B cell (primary cell): ENCODE measurements at regions not wholly inside any gene's neighbourhood (a gene's known extent, or its start where the extent isn't known, plus 50 kb on each side); places are given as distances from the start of the nearest gene placed in this dataset.

Experiments
- ATAC-seq: fragments of 200-7000 bp; cut with Tn5 transposase; one replicate; pipeline ENCODE4 v1.10.0; 2021; ENCODE audit warnings: low read depth, mild to moderate bottlenecking, moderate number of reproducible peaks, moderate library complexity
- CTCF ChIA-PET: fragments of 350-600 bp; sonication (Branson Sonifier 250); formaldehyde crosslinking; loops from one replicate; lab custom pipeline; 2021; ENCODE audit warnings: antibody characterized with exemption, inconsistent platforms; lab: Charles Lee
- POLR2A ChIA-PET: fragments of 350-600 bp; sonication (Branson Sonifier 250); formaldehyde crosslinking; loops from one replicate; lab custom pipeline; 2021; ENCODE audit warnings: antibody characterized with exemption; lab: Charles Lee
- DNase-seq: peaks from one replicate; pipeline ENCODE4 v3.0.0; 2013
- H2AFZ ChIP-seq: 2 replicates; pipeline ENCODE4 v1.6.1; 2012; ENCODE audit warnings: mild to moderate bottlenecking, low read depth, low read length; ENCODE audit not compliant: insufficient read depth, poor library complexity, severe bottlenecking
- H3K27ac ChIP-seq, 2 donors: 1 replicate in 1 of 2; 2 replicates in 1 of 2; pipeline ENCODE4 v1.5.1; 2012 to 2013; ENCODE audit warnings: low read length in 2 of 2, mild to moderate bottlenecking in 2 of 2, moderate library complexity in 1 of 2
- H3K27me3 ChIP-seq, 4 experiments: fragments of 200-600 bp in 1 of 4; sonication (generic) in 1 of 4; replicated peaks in 1 of 4; 1 replicate in 2 of 4; 2 replicates in 2 of 4; pipeline versions ENCODE4 v1.6.1 to v1.7.0; 2013 to 2016; ENCODE audit warnings: low read length in 3 of 4, mild to moderate bottlenecking in 2 of 4, mixed read lengths in 1 of 4, moderate library complexity in 1 of 4; ENCODE audit not compliant: insufficient read depth in 4 of 4, control insufficient read depth in 3 of 4; ENCODE audit errors: control extremely low read depth in 1 of 4
- H3K36me3 ChIP-seq, 2 experiments: replicated peaks in 1 of 2; 1 replicate in 1 of 2; 2 replicates in 1 of 2; pipeline versions ENCODE4 v1.6.1 to v1.7.1; 2013; ENCODE audit warnings: low read length in 1 of 2; ENCODE audit not compliant: insufficient read depth in 2 of 2, control insufficient read depth in 1 of 2; ENCODE audit errors: control extremely low read depth in 1 of 2, extremely low read depth in 1 of 2
- H3K4me1 ChIP-seq, 2 donors: fragments of 200-600 bp in 1 of 2; sonication (generic) in 1 of 2; 1 replicate in 1 of 2; 2 replicates in 1 of 2; pipeline versions ENCODE4 v1.5.1 to v1.6.1; 2013 to 2017; ENCODE audit warnings: low read length in 2 of 2; ENCODE audit not compliant: control insufficient read depth in 2 of 2, insufficient read depth in 2 of 2
- H3K4me2 ChIP-seq: replicated peaks from 2 replicates; pipeline ENCODE3; 2012; ENCODE audit warnings: mild to moderate bottlenecking, low read depth, low read length; ENCODE audit not compliant: poor library complexity, severe bottlenecking
- H3K4me3 ChIP-seq, 5 experiments: fragments of 200-600 bp in 1 of 5; sonication (generic) in 1 of 5; 1 replicate in 3 of 5; 2 replicates in 2 of 5; pipeline versions ENCODE4 v1.5.1 to v1.7.0; 2011 to 2016; ENCODE audit warnings: low read length in 4 of 5, mild to moderate bottlenecking in 4 of 5, low read depth in 2 of 5, control low read depth in 1 of 5, moderate library complexity in 1 of 5; ENCODE audit not compliant: insufficient read depth in 1 of 5; ENCODE audit errors: control extremely low read depth in 1 of 5, extremely low read depth in 1 of 5
- H3K79me2 ChIP-seq: fragments of 200-600 bp; sonication (generic); one replicate; pipeline ENCODE4 v1.6.0; 2016; ENCODE audit warnings: low read length; ENCODE audit not compliant: control insufficient read depth, insufficient read depth
- H3K9ac ChIP-seq: fragments of 200-600 bp; sonication (generic); 2 replicates; pipeline ENCODE4 v1.6.1; 2017; ENCODE audit warnings: mild to moderate bottlenecking, low read length, moderate library complexity
- H3K9me3 ChIP-seq, 3 donors: one replicate each; pipeline versions ENCODE4 v1.6.1 to v1.7.1; 2013; ENCODE audit warnings: low read length in 2 of 3; ENCODE audit not compliant: control insufficient read depth in 2 of 3, insufficient read depth in 1 of 3; ENCODE audit errors: control extremely low read depth in 1 of 3
- H4K20me1 ChIP-seq: 2 replicates; pipeline ENCODE4 v1.6.0; 2012; ENCODE audit warnings: mild to moderate bottlenecking, low read length; ENCODE audit not compliant: insufficient read depth, control insufficient read depth, poor library complexity, severe bottlenecking
- H3K27ac Mint-ChIP-seq: one replicate; pipeline ENCODE4 v1.8.0; 2021; ENCODE audit warnings: mixed read lengths
- H3K27me3 Mint-ChIP-seq: one replicate; pipeline ENCODE4 v1.8.0; 2021; ENCODE audit warnings: mixed read lengths
- H3K4me1 Mint-ChIP-seq: one replicate; pipeline ENCODE4 v1.8.0; 2021; ENCODE audit warnings: mixed read lengths
- H3K4me3 Mint-ChIP-seq: one replicate; pipeline ENCODE4 v1.8.0; 2021; ENCODE audit warnings: mixed read lengths
- H3K9me3 Mint-ChIP-seq: one replicate; pipeline ENCODE4 v1.8.0; 2022; ENCODE audit warnings: mixed read lengths; ENCODE audit not compliant: insufficient read depth
- CTCF ChIP-seq: fragments of 200-600 bp; IDR thresholded peaks from one replicate; pipeline ENCODE4 v1.8.0; 2022; ENCODE audit warnings: antibody characterized with exemption, mild to moderate bottlenecking
- EZH2 ChIP-seq: IDR thresholded peaks from 2 replicates; pipeline ENCODE4 v1.6.1; 2012; ENCODE audit warnings: borderline replicate concordance, low read depth, mild to moderate bottlenecking, moderate library complexity, low read length; ENCODE audit not compliant: insufficient read depth, poor library complexity, severe bottlenecking
- WGBS: methylation state at CpG from one replicate; pipeline ENCODE4 v1.1.5; 2013; ENCODE audit warnings: missing lambda C conversion rate; ENCODE audit not compliant: insufficient coverage; 5-methylcytosine and 5-hydroxymethylcytosine counted together
- intact Hi-C: fragments of 100-400 bp; cut with micrococcal nuclease; formaldehyde crosslinking; loops from one replicate; pipeline ENCODE4 v1.10.0; 2022

DNA sequence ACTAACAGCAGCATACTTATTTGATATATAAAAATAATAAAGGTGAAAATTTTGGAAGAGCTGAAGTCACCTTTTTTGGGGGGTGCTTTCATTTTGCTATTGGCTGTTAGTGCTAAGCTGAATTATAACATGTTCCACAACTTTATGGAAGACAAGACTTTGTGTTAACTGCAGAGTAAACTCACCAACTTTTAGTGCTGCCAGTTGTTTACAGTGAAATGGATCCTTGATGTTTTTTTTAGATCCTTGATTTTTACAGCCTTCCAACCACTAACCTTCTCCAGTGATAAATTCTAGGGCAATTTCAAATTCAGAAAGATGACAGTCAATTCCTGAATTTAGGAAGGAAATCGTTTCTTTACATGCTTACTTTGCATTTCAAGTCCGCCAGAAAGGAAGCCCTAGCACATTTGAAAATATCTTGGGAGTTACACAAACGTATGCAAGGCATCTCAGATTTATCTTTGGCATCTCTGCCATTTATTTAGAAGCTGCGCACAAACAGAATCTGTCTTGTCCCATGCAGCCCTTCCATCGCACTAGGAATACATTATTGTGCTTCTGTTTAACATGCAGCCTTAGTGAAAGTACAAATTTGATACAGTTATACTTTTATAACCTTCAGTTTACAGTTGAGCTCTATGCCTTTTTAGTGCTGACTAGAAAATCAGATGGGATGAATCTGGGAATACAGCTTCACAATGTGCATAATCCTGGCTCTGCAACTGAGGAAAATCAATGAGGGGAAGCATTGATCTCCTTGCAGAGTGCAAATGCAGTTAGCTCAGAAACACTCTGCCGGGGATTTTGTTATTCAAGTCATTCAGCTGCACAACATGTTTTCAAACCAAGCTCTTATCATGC is 142.4 kb upstream of the ZNF608 start:
- H3K27me3 Mint-ChIP-seq = no peaks in the 10 kb centered on the region
- Histone ChIP-seq H2AFZ (no peak overlapping the region), H3K27me3 (no peaks in the 10 kb centered on the region), H3K36me3 (no peaks in the 10 kb centered on the region), H3K4me2 (no peak overlapping the region), H3K9me3 (peaks cover 0 to 10% (median 0%) of the 10 kb centered on the region in 3 donors), H3K79me2 (no peaks in the 10 kb centered on the region), H3K9ac (no peak overlapping the region), H3K4me3 (no peak overlapping the region), H3K27ac (no peak overlapping the region), H4K20me1 (no peaks in the 10 kb centered on the region), H3K4me1 (no peaks in the 10 kb centered on the region)
- no peak overlapping the region for H3K4me3 Mint-ChIP-seq
- CTCF ChIA-PET = no interaction called here
- 100% methylated on average over 1 of the region's 6 CpGs for WGBS
- intact Hi-C loops = no loop called here
- TF ChIP-seq EZH2 (no peak), CTCF (no peak)
- DNase-seq = no peak
- ATAC-seq = no peak
- POLR2A ChIA-PET = no interaction called here
- H3K4me1 Mint-ChIP-seq = no peaks in the 10 kb centered on the region
- no peaks in the 10 kb centered on the region for H3K9me3 Mint-ChIP-seq
- no peak overlapping the region for H3K27ac Mint-ChIP-seq

GRCh38 chr5:124889486-124889825 is 143.0 kb upstream of the ZNF608 start:
- no peak overlapping the region for H2AFZ ChIP-seq

More at GRCh38 chr5:124889486-124889825, 143.0 kb upstream of the ZNF608 start:
- no peaks in the 10 kb centered on the region for H3K79me2 ChIP-seq
- DNase-seq (no peak), ATAC-seq (no peak)
- H3K36me3 ChIP-seq = no peaks in the 10 kb centered on the region
- H3K27ac ChIP-seq = no peak overlapping the region
- TF ChIP-seq EZH2 (no peak), CTCF (no peak)
- intact Hi-C loops = no loop called here
- H3K4me1 ChIP-seq = no peaks in the 10 kb centered on the region
- no peaks in the 10 kb centered on the region for H4K20me1 ChIP-seq
- no peaks in the 10 kb centered on the region for H3K27me3 ChIP-seq
- ChIA-PET POLR2A (no interaction called here), CTCF (no interaction called here)
- no peaks in the 10 kb centered on the region for H3K4me1 Mint-ChIP-seq
- no peak overlapping the region for H3K9ac ChIP-seq
- no peak overlapping the region for H3K4me3 ChIP-seq
- no peaks in the 10 kb centered on the region for H3K9me3 Mint-ChIP-seq
- WGBS = no CpG with 5 or more reads among the region's 2 CpGs
- H3K27me3 Mint-ChIP-seq = no peaks in the 10 kb centered on the region
- H3K9me3 ChIP-seq = peaks cover 0 to 10% (median 0%) of the 10 kb centered on the region in 3 donors
- no peak overlapping the region for H3K27ac Mint-ChIP-seq
- H3K4me2 ChIP-seq = no peak overlapping the region
- no peak overlapping the region for H3K4me3 Mint-ChIP-seq
